ENCODE measurements at regions not wholly inside any gene's neighbourhood (a gene's known extent, or its start where the extent isn't known, plus 50 kb on each side); places are given as distances from the start of the nearest gene placed in this dataset.

DNA sequence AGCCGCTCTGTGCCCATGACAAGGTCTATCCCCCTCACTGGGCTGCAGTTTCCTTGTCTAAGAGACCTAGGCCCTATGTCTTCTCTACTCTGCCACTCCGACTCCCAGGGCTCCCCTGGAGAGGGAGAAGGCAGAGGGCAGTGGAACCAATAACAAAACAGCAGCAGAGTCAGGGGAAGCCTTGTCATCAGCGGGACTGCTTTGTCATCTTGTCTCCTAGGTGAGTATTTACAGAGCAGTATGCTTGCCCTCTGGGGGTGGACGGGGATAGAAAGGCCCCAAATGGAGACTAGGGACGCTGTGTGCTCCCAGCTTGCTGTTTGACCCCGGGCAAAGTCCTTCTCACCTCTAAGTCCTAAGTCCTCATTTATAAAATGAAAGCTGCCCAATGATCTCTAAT lies 318.5 kb downstream of the CDK5RAP2 start:
- TF ChIP-seq, protein P1, sequence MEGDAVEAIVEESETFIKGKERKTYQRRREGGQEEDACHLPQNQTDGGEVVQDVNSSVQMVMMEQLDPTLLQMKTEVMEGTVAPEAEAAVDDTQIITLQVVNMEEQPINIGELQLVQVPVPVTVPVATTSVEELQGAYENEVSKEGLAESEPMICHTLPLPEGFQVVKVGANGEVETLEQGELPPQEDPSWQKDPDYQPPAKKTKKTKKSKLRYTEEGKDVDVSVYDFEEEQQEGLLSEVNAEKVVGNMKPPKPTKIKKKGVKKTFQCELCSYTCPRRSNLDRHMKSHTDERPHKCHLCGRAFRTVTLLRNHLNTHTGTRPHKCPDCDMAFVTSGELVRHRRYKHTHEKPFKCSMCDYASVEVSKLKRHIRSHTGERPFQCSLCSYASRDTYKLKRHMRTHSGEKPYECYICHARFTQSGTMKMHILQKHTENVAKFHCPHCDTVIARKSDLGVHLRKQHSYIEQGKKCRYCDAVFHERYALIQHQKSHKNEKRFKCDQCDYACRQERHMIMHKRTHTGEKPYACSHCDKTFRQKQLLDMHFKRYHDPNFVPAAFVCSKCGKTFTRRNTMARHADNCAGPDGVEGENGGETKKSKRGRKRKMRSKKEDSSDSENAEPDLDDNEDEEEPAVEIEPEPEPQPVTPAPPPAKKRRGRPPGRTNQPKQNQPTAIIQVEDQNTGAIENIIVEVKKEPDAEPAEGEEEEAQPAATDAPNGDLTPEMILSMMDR (IDR thresholded peaks at IDR 0.05) = no peak
- TF ChIP-seq POLR2A (IDR thresholded peaks at IDR 0.05) = no peak

Data from uterus (tissue), 2 donors.